ENCODE measurements at regions not wholly inside any gene's neighbourhood (a gene's known extent, or its start where the extent isn't known, plus 50 kb on each side); places are given as distances from the start of the nearest gene placed in this dataset.

DNA sequence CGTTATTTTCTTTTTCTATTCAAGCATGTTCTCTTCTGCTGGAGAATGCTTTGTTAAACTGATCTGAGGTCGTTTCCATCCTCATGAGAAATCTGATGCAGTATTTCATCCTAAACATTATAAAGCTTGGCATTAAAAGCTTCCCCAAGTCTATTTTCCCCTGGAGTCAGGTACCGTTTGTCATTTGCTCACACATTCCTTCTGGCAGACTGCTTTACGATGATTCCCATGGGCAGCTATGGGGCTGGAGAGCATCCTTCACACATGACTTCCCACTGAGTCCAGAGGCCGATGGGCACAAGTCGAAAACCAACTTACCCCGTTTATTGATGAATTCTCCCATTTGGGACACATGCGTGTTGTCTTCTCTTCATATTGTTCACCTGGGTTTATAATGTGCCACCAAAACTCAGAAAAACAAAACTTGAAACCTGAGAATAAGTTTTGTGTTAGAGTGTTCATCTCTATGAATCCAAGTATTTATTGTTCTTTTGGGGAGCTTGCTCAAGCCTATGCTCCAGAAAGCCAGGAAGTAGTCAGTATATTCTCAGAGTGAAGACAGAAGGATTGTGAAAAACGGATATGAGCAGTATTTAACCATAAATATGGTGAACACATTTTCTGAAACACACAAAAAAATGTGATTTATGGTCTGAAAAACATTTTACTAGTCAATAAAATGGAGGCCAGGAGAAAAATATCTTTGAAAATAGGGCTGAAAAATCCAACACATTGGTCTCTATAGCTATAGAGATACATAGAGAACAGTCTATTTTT, 298.8 kb upstream of the NOCT start:
- Histone ChIP-seq H3F3A (ENCODE audit: insufficient read depth) (no peaks in the 10 kb centered on the region), H2AFZ (peak overlapping the region; percentile 21; the same call in 1 of the 2 replicates), H3K4me2 (ENCODE audit: unreplicated experiment) (no peak overlapping the region), H3K9ac (no peak overlapping the region), H3K27ac (no peak overlapping the region), H3K79me2 (ENCODE audit: insufficient read depth) (no peaks in the 10 kb centered on the region), H4K20me1 (ENCODE audit: insufficient read depth) (no peaks in the 10 kb centered on the region), H3K9me3 (ENCODE audit: low read depth) (no peaks in the 10 kb centered on the region), H3K4me1 (ENCODE audit: insufficient read depth) (no peaks in the 10 kb centered on the region), H3K9me2 (ENCODE audit: insufficient read depth) (no peaks in the 10 kb centered on the region), H3K36me3 (ENCODE audit: low read depth) (no peaks in the 10 kb centered on the region), H3K4me3 (no peak overlapping the region), H3K27me3 (replicated peaks; ENCODE audit: insufficient read depth) (no peaks in the 10 kb centered on the region)
- TF ChIP-seq EZH2 (IDR thresholded peaks at IDR 0.05; ENCODE audit: insufficient read depth, poor library complexity, severe bottlenecking): no peak
- no peak for DNase-seq
- in situ Hi-C loops (cut with MboI): no loop called here
- 53 to 57% methylated on average over 9 of the region's 9 CpGs for WGBS, 2 experiments (ENCODE audit: low coverage in 1 of 2, low lambda C conversion rate in 2 of 2, missing lambda C conversion rate in 2 of 2)

DNA sequence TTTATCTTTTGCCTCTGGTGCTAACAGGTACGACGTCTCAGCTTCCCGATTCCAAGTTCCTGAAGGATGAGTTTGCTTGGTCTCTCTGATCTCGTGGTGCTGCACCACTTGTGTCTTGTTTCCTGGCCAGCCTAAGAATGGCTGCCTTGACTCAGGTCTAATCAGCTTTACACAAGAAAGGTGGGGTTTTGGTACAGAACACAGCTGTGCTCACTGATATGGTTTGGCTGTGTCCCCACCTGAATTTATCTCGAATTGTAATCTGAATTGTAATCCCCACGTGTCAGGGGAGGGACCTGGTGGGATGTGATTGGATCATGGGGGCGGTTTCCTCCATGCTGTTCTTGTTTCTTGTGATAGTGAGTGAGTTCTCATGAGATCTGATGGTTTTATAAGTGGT, 305.3 kb upstream of the NOCT start:
- no peak overlapping the region for H3K4me2 ChIP-seq (ENCODE audit: unreplicated experiment)

DNA sequence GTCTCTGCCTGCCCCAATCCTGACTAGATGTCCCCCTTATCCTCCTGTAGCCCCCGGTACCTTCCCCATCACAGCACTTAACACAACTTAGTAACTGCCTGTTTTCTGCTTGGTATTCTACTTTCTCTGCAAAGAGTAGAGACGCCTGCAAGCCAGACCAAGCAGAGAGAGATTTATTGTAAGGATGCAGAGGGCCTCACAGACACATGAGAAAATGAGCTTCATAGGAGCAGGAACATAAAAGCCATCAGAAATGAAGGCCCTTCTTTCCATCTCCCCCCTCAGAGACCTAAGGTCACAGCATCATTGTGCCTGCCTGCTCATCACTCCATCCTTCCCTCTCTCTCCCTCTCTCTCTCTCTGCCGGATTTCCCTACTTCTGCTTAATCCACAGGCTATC, 305.7 kb upstream of the NOCT start:
- Histone ChIP-seq H3K27me3 (replicated peaks; ENCODE audit: insufficient read depth) (no peaks in the 10 kb centered on the region), H2AFZ (no peak overlapping the region), H3K9me3 (ENCODE audit: low read depth) (no peaks in the 10 kb centered on the region), H3K4me2 (ENCODE audit: unreplicated experiment) (no peak overlapping the region), H3K27ac (no peak overlapping the region), H3K4me3 (no peak overlapping the region), H3K79me2 (ENCODE audit: insufficient read depth) (no peaks in the 10 kb centered on the region), H3K36me3 (ENCODE audit: low read depth) (no peaks in the 10 kb centered on the region), H3K9me2 (ENCODE audit: insufficient read depth) (no peaks in the 10 kb centered on the region), H3F3A (ENCODE audit: insufficient read depth) (no peaks in the 10 kb centered on the region), H3K9ac (no peak overlapping the region), H3K4me1 (ENCODE audit: insufficient read depth) (peaks cover 25% of the 10 kb centered on the region), H4K20me1 (ENCODE audit: insufficient read depth) (no peaks in the 10 kb centered on the region)
- DNase-seq: no peak
- TF ChIP-seq EZH2phosphoT487 (IDR thresholded peaks at IDR 0.05; ENCODE audit: insufficient read depth, low read depth): no peak
- no peak for TF ChIP-seq EZH2 (IDR thresholded peaks at IDR 0.05; ENCODE audit: insufficient read depth, poor library complexity, severe bottlenecking)
- in situ Hi-C loops (cut with MboI): no loop called here
- WGBS, 2 experiments (ENCODE audit: low coverage in 1 of 2, low lambda C conversion rate in 2 of 2, missing lambda C conversion rate in 2 of 2): 65 to 69% methylated on average over 3 of the region's 3 CpGs

More for the DNA sequence above, 305.3 kb upstream of the NOCT start:
- Histone ChIP-seq H3F3A (ENCODE audit: insufficient read depth) (no peaks in the 10 kb centered on the region), H3K36me3 (ENCODE audit: low read depth) (no peaks in the 10 kb centered on the region), H3K79me2 (ENCODE audit: insufficient read depth) (no peaks in the 10 kb centered on the region), H3K4me3 (no peak overlapping the region), H3K4me1 (ENCODE audit: insufficient read depth) (peaks cover 25% of the 10 kb centered on the region), H3K27ac (no peak overlapping the region), H3K9me3 (ENCODE audit: low read depth) (no peaks in the 10 kb centered on the region), H3K27me3 (replicated peaks; ENCODE audit: insufficient read depth) (no peaks in the 10 kb centered on the region), H4K20me1 (ENCODE audit: insufficient read depth) (no peaks in the 10 kb centered on the region), H2AFZ (no peak overlapping the region), H3K9ac (no peak overlapping the region), H3K9me2 (ENCODE audit: insufficient read depth) (no peaks in the 10 kb centered on the region)
- 67 to 73% methylated on average over 7 of the region's 7 CpGs for WGBS, 2 experiments (ENCODE audit: low coverage in 1 of 2, low lambda C conversion rate in 2 of 2, missing lambda C conversion rate in 2 of 2)
- no peak for DNase-seq
- in situ Hi-C loops (cut with MboI): no loop called here
- no peak for TF ChIP-seq EZH2 (IDR thresholded peaks at IDR 0.05; ENCODE audit: insufficient read depth, poor library complexity, severe bottlenecking)
- no peak for TF ChIP-seq EZH2phosphoT487 (IDR thresholded peaks at IDR 0.05; ENCODE audit: insufficient read depth, low read depth)

DNA sequence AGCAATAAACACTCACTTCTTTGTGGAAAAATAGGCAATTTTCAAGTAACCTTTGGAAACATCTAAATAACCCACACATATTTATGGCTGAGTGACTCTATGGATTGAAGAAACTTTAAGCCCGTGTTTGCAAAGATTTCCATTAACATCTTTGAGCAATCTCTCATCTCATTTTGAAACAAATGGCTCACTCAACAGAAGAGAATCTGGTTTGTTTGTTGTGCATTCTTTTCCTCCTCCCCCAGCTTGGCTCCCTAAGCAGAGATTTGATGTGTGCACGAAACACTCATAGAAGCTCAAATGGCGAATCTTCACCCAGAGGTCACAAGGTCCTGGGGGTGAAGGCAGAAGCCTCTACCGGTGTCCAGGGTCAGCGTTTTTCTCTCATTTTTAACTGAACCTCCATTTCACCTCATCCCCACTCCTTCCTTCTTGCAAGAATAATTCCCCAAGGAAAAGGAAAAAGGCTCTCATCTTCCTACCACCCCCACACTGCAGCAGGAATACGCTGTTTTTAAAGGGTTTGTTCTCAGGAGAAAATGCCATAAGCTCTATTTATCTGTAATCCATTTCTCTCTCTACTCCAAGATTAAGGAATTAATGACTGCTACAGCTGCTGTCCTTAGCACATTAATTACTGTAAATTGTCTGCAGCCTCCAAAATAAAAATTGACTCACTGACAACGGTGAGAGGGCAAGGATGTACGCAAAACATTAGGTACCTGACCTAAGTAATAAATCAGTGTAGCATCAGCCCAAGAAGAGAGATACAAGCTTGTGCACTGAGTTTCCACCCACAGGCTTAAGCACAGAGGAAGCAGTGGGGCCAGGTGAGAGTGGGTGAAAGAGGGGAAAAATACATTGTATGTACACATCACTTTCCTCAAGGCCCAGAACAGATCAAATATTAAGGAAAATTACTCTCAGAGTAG, 307.6 kb upstream of the NOCT start:
- DNase-seq: peak; percentile 72
- no peaks in the 10 kb centered on the region for H3K9me3 ChIP-seq (ENCODE audit: low read depth)
- no peaks in the 10 kb centered on the region for H4K20me1 ChIP-seq (ENCODE audit: insufficient read depth)
- no peaks in the 10 kb centered on the region for H3K36me3 ChIP-seq (ENCODE audit: low read depth)
- WGBS, 2 experiments (ENCODE audit: low coverage in 1 of 2, low lambda C conversion rate in 2 of 2, missing lambda C conversion rate in 2 of 2): 27 to 31% methylated on average over 8 of the region's 8 CpGs
- in situ Hi-C loops (cut with MboI): no loop called here
- H3K4me3 ChIP-seq: no peak overlapping the region
- H3K9ac ChIP-seq: no peak overlapping the region
- peak overlapping the region; percentile 45 for H2AFZ ChIP-seq
- H3F3A ChIP-seq (ENCODE audit: insufficient read depth): no peaks in the 10 kb centered on the region
- H3K4me2 ChIP-seq (ENCODE audit: unreplicated experiment): peak overlapping the region; percentile 35
- no peaks in the 10 kb centered on the region for H3K79me2 ChIP-seq (ENCODE audit: insufficient read depth)
- H3K27ac ChIP-seq: peak overlapping the region; percentile 48
- TF ChIP-seq EZH2 (IDR thresholded peaks at IDR 0.05; ENCODE audit: insufficient read depth, poor library complexity, severe bottlenecking): no peak
- TF ChIP-seq EZH2phosphoT487 (IDR thresholded peaks at IDR 0.05; ENCODE audit: insufficient read depth, low read depth): no peak
- H3K9me2 ChIP-seq (ENCODE audit: insufficient read depth): no peaks in the 10 kb centered on the region
- H3K4me1 ChIP-seq (ENCODE audit: insufficient read depth): peaks cover 25% of the 10 kb centered on the region
- H3K27me3 ChIP-seq (replicated peaks; ENCODE audit: insufficient read depth): no peaks in the 10 kb centered on the region

Data from GM23248 (cell line).